HCT116 (cell line): ENCODE measurements at regions not wholly inside any gene's neighbourhood (a gene's known extent, or its start where the extent isn't known, plus 50 kb on each side); places are given as distances from the start of the nearest gene placed in this dataset.

Source experiments
- ATAC-seq: fragments of 200-7000 bp; cut with Tn5 transposase; 2 replicates; pipeline ENCODE4 v1.9.1; 2020; ENCODE audit warnings: mild to moderate bottlenecking, moderate library complexity
- BruUV-seq: library from RNA; stranded (reverse); fragments of 400-500 nt; replicated peaks from 2 replicates; lab custom pipeline; 2021; lab: Mats Ljungman, UMichigan
- CTCF ChIA-PET: fragments of 300-600 bp; sonication (Branson Sonifier 250); formaldehyde crosslinking; loops from one replicate; lab custom pipeline; 2021; ENCODE audit warnings: antibody characterized with exemption; lab: Charles Lee
- POLR2A ChIA-PET: fragments of 300-600, 350-600 bp; sonication (Branson Sonifier 250); formaldehyde crosslinking; loops from one replicate; lab custom pipeline; 2021; ENCODE audit warnings: antibody characterized with exemption; lab: Charles Lee
- RAD21 ChIA-PET, 2 experiments: fragments of 300-600 bp; sonication (Branson Sonifier 250); formaldehyde crosslinking; loops; one replicate each; lab custom pipeline; 2023; ENCODE audit warnings: low total read pairs in 2 of 2; ENCODE audit not compliant: uncharacterized antibody in 2 of 2, unreplicated experiment in 2 of 2, low non-redundant PET in 1 of 2; lab: Charles Lee
- DNase-seq: peaks from one replicate; pipeline ENCODE4 v3.0.0-alpha.2; 2010; ENCODE audit warnings: low read depth, low spot score
- H2AFZ ChIP-seq: fragments of 200-600 bp; shearing (Covaris generic), sonication (generic); 2 replicates; pipeline ENCODE4 v1.6.1; 2017; ENCODE audit warnings: low read depth, mixed run types, mixed read lengths, antibody characterized with exemption, low read length; ENCODE audit not compliant: poor library complexity, severe bottlenecking
- H3K27ac ChIP-seq: 2 replicates; pipeline ENCODE4 v1.5.1; 2012; ENCODE audit warnings: low read depth, low read length
- H3K27me3 ChIP-seq: fragments of 200-600 bp; sonication (generic); 2 replicates; pipeline ENCODE4 v1.6.1; 2016; ENCODE audit warnings: mixed run types, low read length, mixed read lengths; ENCODE audit not compliant: insufficient read depth
- H3K36me3 ChIP-seq, 2 experiments: fragments of 200-500 bp in 1 of 2; fragments of 200-600 bp in 1 of 2; sonication (Bioruptor generic) in 1 of 2; sonication (generic) in 1 of 2; 2 replicates each; pipeline versions ENCODE4 v1.5.1 to v1.6.1; 2014 to 2016; ENCODE audit warnings: low read length in 2 of 2, inconsistent platforms in 1 of 2, mixed read lengths in 1 of 2, mixed run types in 1 of 2; ENCODE audit not compliant: insufficient read depth in 2 of 2, control insufficient read depth in 1 of 2
- H3K4me1 ChIP-seq, 2 experiments: fragments of 200-600 bp in 1 of 2; sonication (generic) in 1 of 2; 2 replicates each; pipeline versions ENCODE4 v1.5.1 to v1.6.1; 2012 to 2017; ENCODE audit warnings: low read length in 2 of 2, inconsistent platforms in 1 of 2, mild to moderate bottlenecking in 1 of 2, mixed read lengths in 1 of 2, mixed run types in 1 of 2, moderate library complexity in 1 of 2; ENCODE audit not compliant: insufficient read depth in 2 of 2, control insufficient read depth in 1 of 2
- H3K4me2 ChIP-seq: fragments of 200-600 bp; sonication (generic); 2 replicates; pipeline ENCODE4 v1.6.1; 2017; ENCODE audit warnings: mixed run types, low read length, mixed read lengths
- H3K4me3 ChIP-seq, 2 experiments: fragments of 200-600 bp in 1 of 2; sonication (generic) in 1 of 2; replicated peaks in 1 of 2; 2 replicates each; pipeline ENCODE4 v1.5.1; 2011 to 2016; ENCODE audit warnings: low read length in 2 of 2, control low read depth in 1 of 2, low read depth in 1 of 2, mild to moderate bottlenecking in 1 of 2, mixed read lengths in 1 of 2, mixed run types in 1 of 2
- H3K79me2 ChIP-seq: fragments of 200-600 bp; sonication (generic); 2 replicates; pipeline ENCODE4 v1.6.1; 2017; ENCODE audit warnings: mild to moderate bottlenecking, mixed run types, low read length, moderate library complexity, mixed read lengths; ENCODE audit not compliant: insufficient read depth
- H3K9ac ChIP-seq: fragments of 200-600 bp; sonication (generic); 2 replicates; pipeline ENCODE4 v1.6.1; 2016; ENCODE audit warnings: low read length, mixed read lengths
- H3K9me2 ChIP-seq: fragments of 200-600 bp; sonication (generic), shearing (Covaris generic); 2 replicates; pipeline ENCODE4 v1.6.1; 2017; ENCODE audit warnings: mixed run types, mild to moderate bottlenecking, moderate library complexity; ENCODE audit not compliant: insufficient read depth
- H3K9me3 ChIP-seq, 2 experiments: fragments of 200-500 bp in 1 of 2; fragments of 200-600 bp in 1 of 2; sonication (Bioruptor generic) in 1 of 2; sonication (generic) in 1 of 2; 2 replicates each; pipeline ENCODE4 v1.6.1; 2014 to 2017; ENCODE audit warnings: low read length in 2 of 2, mixed read lengths in 2 of 2, inconsistent platforms in 1 of 2, low read depth in 1 of 2, mild to moderate bottlenecking in 1 of 2, mixed run types in 1 of 2, moderate library complexity in 1 of 2; ENCODE audit not compliant: control insufficient read depth in 1 of 2, insufficient read depth in 1 of 2
- H4K20me1 ChIP-seq: fragments of 200-600 bp; sonication (generic), shearing (Covaris generic); 2 replicates; pipeline ENCODE4 v1.6.1; 2017; ENCODE audit warnings: mixed run types, mild to moderate bottlenecking, moderate library complexity; ENCODE audit not compliant: insufficient read depth
- ATF3 ChIP-seq: IDR thresholded peaks from 2 replicates; pipeline ENCODE4 v1.6.1; 2012
- CBX3 ChIP-seq: IDR thresholded peaks from 2 replicates; pipeline ENCODE4 v1.6.1; 2012; ENCODE audit warnings: low read depth
- CEBPB ChIP-seq: IDR thresholded peaks from 2 replicates; pipeline ENCODE4 v1.6.1; 2012; ENCODE audit warnings: low read depth
- CTCF ChIP-seq, 3 experiments: fragments of 200-600 bp in 1 of 3; sonication (generic) in 1 of 3; IDR thresholded peaks in 2 of 3; conservative IDR thresholded peaks in 1 of 3; 2 replicates each; pipeline ENCODE4 v1.5.1; 2012 to 2017; ENCODE audit warnings: low read depth in 2 of 3, low read length in 2 of 3, antibody characterized with exemption in 1 of 3, borderline replicate concordance in 1 of 3, control low read depth in 1 of 3, mild to moderate bottlenecking in 1 of 3, mixed read lengths in 1 of 3, mixed run types in 1 of 3, moderate library complexity in 1 of 3; ENCODE audit not compliant: insufficient read depth in 1 of 3
- EGR1 ChIP-seq: IDR thresholded peaks from 2 replicates; pipeline ENCODE4 v1.6.1; 2012; ENCODE audit warnings: low read depth
- EZH2 ChIP-seq: fragments of 200-600 bp; sonication (generic); IDR thresholded peaks from 2 replicates; pipeline ENCODE4 v1.6.1; 2017; ENCODE audit warnings: antibody characterized with exemption, mixed run types
- EZH2phosphoT487 ChIP-seq: fragments of 200-600 bp; IDR thresholded peaks from 2 replicates; pipeline ENCODE4 v1.6.1; 2018; ENCODE audit warnings: antibody characterized with exemption, borderline replicate concordance
- FOSL1 ChIP-seq: IDR thresholded peaks from 2 replicates; pipeline ENCODE4 v1.6.1; 2012; ENCODE audit warnings: low read depth
- JUND ChIP-seq: IDR thresholded peaks from 2 replicates; pipeline ENCODE4 v1.6.1; 2012
- POLR2A ChIP-seq: IDR thresholded peaks from 2 replicates; pipeline ENCODE4 v1.7.0; 2011; ENCODE audit warnings: borderline replicate concordance; ENCODE audit not compliant: insufficient read depth, insufficient read length; ENCODE audit errors: extremely low read depth
- POLR2AphosphoS5 ChIP-seq: IDR thresholded peaks from 2 replicates; pipeline ENCODE4 v1.6.1; 2011; ENCODE audit warnings: mild to moderate bottlenecking, low read depth, low read length, moderate library complexity
- REST ChIP-seq: IDR thresholded peaks from 2 replicates; pipeline ENCODE4 v1.6.1; 2012; ENCODE audit warnings: low read depth
- SP1 ChIP-seq: IDR thresholded peaks from 2 replicates; pipeline ENCODE4 v1.6.1; 2012; ENCODE audit warnings: low read depth
- SRF ChIP-seq: IDR thresholded peaks from 2 replicates; pipeline ENCODE4 v1.6.1; 2012; ENCODE audit warnings: low read depth
- TCF7L2 ChIP-seq: IDR thresholded peaks from 2 replicates; pipeline ENCODE4 v1.7.0; 2011; ENCODE audit warnings: borderline replicate concordance, inconsistent platforms; ENCODE audit not compliant: insufficient read depth, insufficient read length; ENCODE audit errors: extremely low read depth
- YY1 ChIP-seq: IDR thresholded peaks from 2 replicates; pipeline ENCODE4 v1.6.1; 2011; ENCODE audit warnings: low read length, low read depth, moderate library complexity, mild to moderate bottlenecking; ENCODE audit not compliant: insufficient replicate concordance; ENCODE audit errors: extremely low read depth
- ZBTB33 ChIP-seq: IDR thresholded peaks from 2 replicates; pipeline ENCODE4 v1.6.1; 2011; ENCODE audit warnings: mild to moderate bottlenecking, low read length, moderate library complexity; ENCODE audit not compliant: insufficient replicate concordance; ENCODE audit errors: extremely low read depth
- ZFX ChIP-seq: fragments of 450-650 bp; IDR thresholded peaks from 2 replicates; pipeline ENCODE4 v1.6.1; 2017
- ZNF274 ChIP-seq: fragments of 200-500 bp; sonication (Bioruptor generic); IDR thresholded peaks from 2 replicates; pipeline ENCODE4 v1.6.1; 2014; ENCODE audit warnings: mild to moderate bottlenecking, low read depth, low read length, inconsistent platforms
- intact Hi-C: fragments of 100-400 bp; cut with micrococcal nuclease; formaldehyde crosslinking; loops from 2 replicates; pipeline ENCODE4 v1.10.0; 2022
- TF ChIP-seq, protein P1 (sequence below): IDR thresholded peaks from 2 replicates; pipeline ENCODE4 v1.6.1; 2012

GRCh38 chr16:60558936-60559335 is 1477.3 kb downstream of the CDH8 start:
- Histone ChIP-seq H3K36me3 (no peaks in the 10 kb centered on the region), H4K20me1 (no peaks in the 10 kb centered on the region), H3K27ac (no peak overlapping the region), H3K79me2 (no peaks in the 10 kb centered on the region), H3K9me3 (peaks cover 16 to 28% of the 10 kb centered on the region in 2 experiments; a peak in 2 of 4 replicates), H3K9me2 (no peaks in the 10 kb centered on the region), H3K27me3 (no peaks in the 10 kb centered on the region), H2AFZ (no peak overlapping the region), H3K9ac (no peak overlapping the region), H3K4me2 (no peak overlapping the region), H3K4me1 (no peaks in the 10 kb centered on the region), H3K4me3 (no peak overlapping the region)
- no TSS peak for BruUV-seq
- no peak for TF ChIP-seq EGR1
- no peak for TF ChIP-seq EZH2
- TF ChIP-seq SP1 = no peak
- no peak for TF ChIP-seq POLR2AphosphoS5
- no peak for TF ChIP-seq REST
- TF ChIP-seq CTCF (IDR thresholded peaks at IDR 0.05 in 2 of 3, conservative IDR thresholded peaks at IDR 0.05 in 1 of 3; ENCODE audit: borderline replicate concordance in 1 of 3, insufficient read depth in 1 of 3, low read depth in 2 of 3, low read length in 2 of 3) = no peak
- TF ChIP-seq ZNF274 = no peak
- no peak for TF ChIP-seq EZH2phosphoT487
- no peak for TF ChIP-seq YY1
- no peak for TF ChIP-seq CEBPB
- TF ChIP-seq, protein P1, sequence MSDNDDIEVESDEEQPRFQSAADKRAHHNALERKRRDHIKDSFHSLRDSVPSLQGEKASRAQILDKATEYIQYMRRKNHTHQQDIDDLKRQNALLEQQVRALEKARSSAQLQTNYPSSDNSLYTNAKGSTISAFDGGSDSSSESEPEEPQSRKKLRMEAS = no peak
- TF ChIP-seq TCF7L2 = no peak
- no peak for TF ChIP-seq SRF
- TF ChIP-seq JUND = no peak
- TF ChIP-seq POLR2A = no peak
- no peak for TF ChIP-seq ZFX
- no peak for TF ChIP-seq FOSL1
- TF ChIP-seq ZBTB33 = no peak
- no peak for TF ChIP-seq ATF3
- TF ChIP-seq CBX3 = no peak
- ChIA-PET RAD21 (no interaction called here), CTCF (no interaction called here), POLR2A (no interaction called here)
- ATAC-seq = no peak
- intact Hi-C loops = no loop called here
- no peak for DNase-seq
